ENCODE measurements at regions not wholly inside any gene's neighbourhood (a gene's known extent, or its start where the extent isn't known, plus 50 kb on each side); places are given as distances from the start of the nearest gene placed in this dataset.

GRCh38 chr3:27905625-27906024 lies 183.5 kb upstream of the EOMES start:
- intact Hi-C loops (cut with micrococcal nuclease) = no loop called here
- Mint-ChIP-seq H3K27ac (ENCODE audit: low read depth, unreplicated experiment) (no peak overlapping the region), H3K9me3 (ENCODE audit: unreplicated experiment) (no peaks in the 10 kb centered on the region), H3K4me1 (ENCODE audit: insufficient read depth, unreplicated experiment) (no peaks in the 10 kb centered on the region), H3K27me3 (ENCODE audit: insufficient read depth, unreplicated experiment) (no peaks in the 10 kb centered on the region), H3K36me3 (ENCODE audit: insufficient read depth, unreplicated experiment) (no peaks in the 10 kb centered on the region), H3K4me3 (ENCODE audit: unreplicated experiment) (no peak overlapping the region)
- BruUV-seq (replicated peaks) = no TSS peak
- ChIA-PET CTCF (interaction anchor here (0.5 kb wide), 1 partner anchor 107 kb away, joined by 3 read pairs; no protein-coding TSS in a partner anchor), POLR2A (no interaction called here)
- DNase-seq (ENCODE audit: unreplicated experiment) = no peak
- TF ChIP-seq CTCF (IDR thresholded peaks at IDR 0.05; ENCODE audit: unreplicated experiment) = no peak

GRCh38 chr3:27907148-27907547 lies 185.0 kb upstream of the EOMES start:
- H3K27me3 Mint-ChIP-seq (ENCODE audit: insufficient read depth, unreplicated experiment) = no peaks in the 10 kb centered on the region
- TF ChIP-seq CTCF (IDR thresholded peaks at IDR 0.05; ENCODE audit: unreplicated experiment) = no peak
- no peak overlapping the region for H3K4me3 Mint-ChIP-seq (ENCODE audit: unreplicated experiment)
- no peak overlapping the region for H3K27ac Mint-ChIP-seq (ENCODE audit: low read depth, unreplicated experiment)
- no TSS peak for BruUV-seq (replicated peaks)
- no peaks in the 10 kb centered on the region for H3K4me1 Mint-ChIP-seq (ENCODE audit: insufficient read depth, unreplicated experiment)
- no peaks in the 10 kb centered on the region for H3K36me3 Mint-ChIP-seq (ENCODE audit: insufficient read depth, unreplicated experiment)
- CTCF ChIA-PET = no interaction called here
- POLR2A ChIA-PET = interaction anchor here (0.7 kb wide), 1 partner anchor 107 kb away, joined by 3 read pairs; no protein-coding TSS in a partner anchor
- no peaks in the 10 kb centered on the region for H3K9me3 Mint-ChIP-seq (ENCODE audit: unreplicated experiment)
- DNase-seq (ENCODE audit: unreplicated experiment) = no peak
- intact Hi-C loops (cut with micrococcal nuclease) = no loop called here

GRCh38 chr3:27907929-27908328 lies 185.8 kb upstream of the EOMES start:
- CTCF ChIA-PET = no interaction called here
- intact Hi-C loops (cut with micrococcal nuclease) = no loop called here
- no peaks in the 10 kb centered on the region for H3K4me1 Mint-ChIP-seq (ENCODE audit: insufficient read depth, unreplicated experiment)
- no TSS peak for BruUV-seq (replicated peaks)
- H3K9me3 Mint-ChIP-seq (ENCODE audit: unreplicated experiment) = no peaks in the 10 kb centered on the region
- TF ChIP-seq CTCF (IDR thresholded peaks at IDR 0.05; ENCODE audit: unreplicated experiment) = no peak
- POLR2A ChIA-PET = no interaction called here
- H3K27ac Mint-ChIP-seq (ENCODE audit: low read depth, unreplicated experiment) = no peak overlapping the region
- DNase-seq (ENCODE audit: unreplicated experiment) = no peak
- no peaks in the 10 kb centered on the region for H3K27me3 Mint-ChIP-seq (ENCODE audit: insufficient read depth, unreplicated experiment)
- H3K4me3 Mint-ChIP-seq (ENCODE audit: unreplicated experiment) = no peak overlapping the region
- no peaks in the 10 kb centered on the region for H3K36me3 Mint-ChIP-seq (ENCODE audit: insufficient read depth, unreplicated experiment)

- H3K27ac Mint-ChIP-seq (ENCODE audit: low read depth, unreplicated experiment) = no peak overlapping the region
- no peaks in the 10 kb centered on the region for H3K4me1 Mint-ChIP-seq (ENCODE audit: insufficient read depth, unreplicated experiment)
- no peaks in the 10 kb centered on the region for H3K9me3 Mint-ChIP-seq (ENCODE audit: unreplicated experiment)
- TF ChIP-seq CTCF (IDR thresholded peaks at IDR 0.05; ENCODE audit: unreplicated experiment) = no peak
- ChIA-PET CTCF (no interaction called here), POLR2A (no interaction called here)
- H3K36me3 Mint-ChIP-seq (ENCODE audit: insufficient read depth, unreplicated experiment) = no peaks in the 10 kb centered on the region
- no peak for DNase-seq (ENCODE audit: unreplicated experiment)
- BruUV-seq (replicated peaks) = no TSS peak
- intact Hi-C loops (cut with micrococcal nuclease) = no loop called here
- no peak overlapping the region for H3K4me3 Mint-ChIP-seq (ENCODE audit: unreplicated experiment)
- no peaks in the 10 kb centered on the region for H3K27me3 Mint-ChIP-seq (ENCODE audit: insufficient read depth, unreplicated experiment)
Observed at GRCh38 chr3:27910456-27910855, 188.3 kb upstream of the EOMES start.
